ENCODE measurements at regions not wholly inside any gene's neighbourhood (a gene's known extent, or its start where the extent isn't known, plus 50 kb on each side); places are given as distances from the start of the nearest gene placed in this dataset.

DNA sequence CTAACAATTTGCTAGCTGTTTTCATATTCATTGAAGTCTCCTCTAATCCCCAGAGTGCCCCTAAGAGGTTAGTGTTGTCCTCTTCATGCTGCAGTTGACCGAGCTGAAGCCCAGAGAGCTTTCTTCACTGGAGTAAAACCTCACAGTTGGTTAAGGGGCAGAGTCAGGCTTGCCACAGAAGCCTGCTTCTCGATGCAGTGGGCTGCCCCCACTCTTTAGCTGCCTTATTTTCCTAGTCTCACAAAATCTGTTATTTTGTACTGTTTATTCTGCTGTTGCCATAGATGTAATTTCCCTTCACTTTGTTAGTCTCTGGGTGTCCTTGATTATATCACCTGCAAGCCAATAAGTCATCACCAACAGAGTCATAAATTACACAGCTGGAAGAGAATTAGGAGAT lies 56.3 kb upstream of the ZPBP start:
- TF ChIP-seq JUN (IDR thresholded peaks at IDR 0.05; ENCODE audit: borderline replicate concordance, insufficient read depth, insufficient read length, low read depth) = no peak
- no peak for TF ChIP-seq GATA2 (IDR thresholded peaks at IDR 0.05; ENCODE audit: insufficient read depth, insufficient read length, low read depth, low read length)
- no peak for TF ChIP-seq EZH2 (IDR thresholded peaks at IDR 0.05; ENCODE audit: borderline replicate concordance, low read depth, low read length, severe bottlenecking)
- TF ChIP-seq FOS (IDR thresholded peaks at IDR 0.05; ENCODE audit: borderline replicate concordance, insufficient read depth, low read length) = no peak
- no peak for TF ChIP-seq POLR2AphosphoS5 (IDR thresholded peaks at IDR 0.05; ENCODE audit: insufficient read depth, low read depth, low read length)
- TF ChIP-seq, protein P1, sequence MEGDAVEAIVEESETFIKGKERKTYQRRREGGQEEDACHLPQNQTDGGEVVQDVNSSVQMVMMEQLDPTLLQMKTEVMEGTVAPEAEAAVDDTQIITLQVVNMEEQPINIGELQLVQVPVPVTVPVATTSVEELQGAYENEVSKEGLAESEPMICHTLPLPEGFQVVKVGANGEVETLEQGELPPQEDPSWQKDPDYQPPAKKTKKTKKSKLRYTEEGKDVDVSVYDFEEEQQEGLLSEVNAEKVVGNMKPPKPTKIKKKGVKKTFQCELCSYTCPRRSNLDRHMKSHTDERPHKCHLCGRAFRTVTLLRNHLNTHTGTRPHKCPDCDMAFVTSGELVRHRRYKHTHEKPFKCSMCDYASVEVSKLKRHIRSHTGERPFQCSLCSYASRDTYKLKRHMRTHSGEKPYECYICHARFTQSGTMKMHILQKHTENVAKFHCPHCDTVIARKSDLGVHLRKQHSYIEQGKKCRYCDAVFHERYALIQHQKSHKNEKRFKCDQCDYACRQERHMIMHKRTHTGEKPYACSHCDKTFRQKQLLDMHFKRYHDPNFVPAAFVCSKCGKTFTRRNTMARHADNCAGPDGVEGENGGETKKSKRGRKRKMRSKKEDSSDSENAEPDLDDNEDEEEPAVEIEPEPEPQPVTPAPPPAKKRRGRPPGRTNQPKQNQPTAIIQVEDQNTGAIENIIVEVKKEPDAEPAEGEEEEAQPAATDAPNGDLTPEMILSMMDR (IDR thresholded peaks at IDR 0.05; ENCODE audit: extremely low read depth in 1 of 2, insufficient read depth in 1 of 2, low read depth in 1 of 2, low read length in 2 of 2) = no peak
- TF ChIP-seq, protein P2, sequence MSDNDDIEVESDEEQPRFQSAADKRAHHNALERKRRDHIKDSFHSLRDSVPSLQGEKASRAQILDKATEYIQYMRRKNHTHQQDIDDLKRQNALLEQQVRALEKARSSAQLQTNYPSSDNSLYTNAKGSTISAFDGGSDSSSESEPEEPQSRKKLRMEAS (IDR thresholded peaks at IDR 0.05; ENCODE audit: insufficient read depth, insufficient read length) = no peak
- no peak for TF ChIP-seq POLR2A (IDR thresholded peaks at IDR 0.05; ENCODE audit: low read depth, low read length)
- DNase-seq (ENCODE audit: low read depth, low spot score) = no peak
- Histone ChIP-seq H3K4me3 (replicated peaks in 1 of 3; ENCODE audit: insufficient read depth in 1 of 3, low read depth in 1 of 3, low read length in 3 of 3) (no peak overlapping the region), H4K20me1 (replicated peaks; ENCODE audit: control insufficient read depth, extremely low read depth, insufficient read depth, low read length) (no peaks in the 10 kb centered on the region), H3K27ac (ENCODE audit: insufficient read depth, low read depth, low read length) (no peak overlapping the region), H2AFZ (ENCODE audit: low read depth, low read length) (no peak overlapping the region), H3K4me2 (ENCODE audit: insufficient read depth, low read length) (no peak overlapping the region), H3K9ac (replicated peaks; ENCODE audit: extremely low read depth, insufficient read depth, low read length) (no peak overlapping the region), H3K27me3 (ENCODE audit: control insufficient read depth in 2 of 2, insufficient read depth in 2 of 2, low read length in 2 of 2) (no peaks in the 10 kb centered on the region), H3K9me3 (replicated peaks; ENCODE audit: control insufficient read depth, insufficient read depth, low read length) (no peaks in the 10 kb centered on the region), H3K4me1 (ENCODE audit: control insufficient read depth, extremely low read depth, insufficient read depth, low read length) (no peaks in the 10 kb centered on the region), H3K36me3 (ENCODE audit: control insufficient read depth in 2 of 2, extremely low read depth in 1 of 2, insufficient read depth in 2 of 2, low read length in 2 of 2) (no peaks in the 10 kb centered on the region), H3K9me1 (replicated peaks; ENCODE audit: control insufficient read depth, extremely low read depth, insufficient read depth, low read length) (no peaks in the 10 kb centered on the region), H3K79me2 (ENCODE audit: control insufficient read depth, insufficient read depth, low read length) (no peaks in the 10 kb centered on the region)
- ChIA-PET CTCF (no interaction called here), POLR2A (no interaction called here)
- no TSS peak for BruUV-seq (replicated peaks)
- intact Hi-C loops (cut with micrococcal nuclease) = no loop called here
- no peak for FAIRE-seq
- dilution Hi-C loops (cut with MboI; ENCODE audit: extremely low pct_ligation_motif_present, low sequenced_read_pairs) = no loop called here

Measured in endothelial cell of umbilical vein (primary cell).